ENCODE measurements at regions not wholly inside any gene's neighbourhood (a gene's known extent, or its start where the extent isn't known, plus 50 kb on each side); places are given as distances from the start of the nearest gene placed in this dataset.

DNA sequence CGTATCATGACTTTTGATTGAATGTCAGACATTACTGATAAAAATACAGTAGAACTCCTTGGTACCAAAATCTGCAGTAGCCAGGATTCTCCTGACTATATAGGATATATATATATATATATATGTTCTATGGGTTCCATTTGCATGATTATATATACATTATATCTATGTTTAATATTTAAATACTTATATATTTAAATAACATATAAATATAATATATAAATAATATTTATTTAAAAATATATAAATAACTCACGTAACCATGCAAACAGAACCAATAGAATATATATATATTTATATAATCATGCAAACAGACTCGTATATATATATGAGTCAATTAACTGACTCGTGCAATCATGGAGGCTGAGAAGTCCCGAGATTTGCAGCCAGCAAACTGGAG is 278.8 kb upstream of the PLXNA2 start:
- Histone ChIP-seq H3F3A (ENCODE audit: insufficient read depth, low read length) (no peaks in the 10 kb centered on the region), H3K79me2 (ENCODE audit: low read length) (no peaks in the 10 kb centered on the region), H3K9me3 (replicated peaks; ENCODE audit: insufficient read depth, low read length) (no peaks in the 10 kb centered on the region), H3K27me3 (replicated peaks; ENCODE audit: insufficient read depth, low read length) (no peaks in the 10 kb centered on the region), H2AFZ (ENCODE audit: low read length) (no peak overlapping the region), H3K36me3 (replicated peaks; ENCODE audit: insufficient read depth, low read length) (no peaks in the 10 kb centered on the region), H3K9me2 (replicated peaks; ENCODE audit: insufficient read depth, low read length) (no peaks in the 10 kb centered on the region), H3K27ac (ENCODE audit: low read length) (no peak overlapping the region), H3K4me1 (ENCODE audit: low read length) (no peaks in the 10 kb centered on the region), H4K20me1 (ENCODE audit: insufficient read depth, low read length) (no peaks in the 10 kb centered on the region), H3K9ac (ENCODE audit: low read length) (no peak overlapping the region), H3K4me2 (ENCODE audit: low read depth, low read length) (no peak overlapping the region), H3K4me3 (ENCODE audit: low read length) (no peak overlapping the region)
- TF ChIP-seq EZH2 (optimal IDR thresholded peaks at IDR 0.05; ENCODE audit: low read depth, low read length) (no peak), EZH2phosphoT487 (IDR thresholded peaks at IDR 0.05; ENCODE audit: low read length) (no peak)
- TF ChIP-seq, protein P1, sequence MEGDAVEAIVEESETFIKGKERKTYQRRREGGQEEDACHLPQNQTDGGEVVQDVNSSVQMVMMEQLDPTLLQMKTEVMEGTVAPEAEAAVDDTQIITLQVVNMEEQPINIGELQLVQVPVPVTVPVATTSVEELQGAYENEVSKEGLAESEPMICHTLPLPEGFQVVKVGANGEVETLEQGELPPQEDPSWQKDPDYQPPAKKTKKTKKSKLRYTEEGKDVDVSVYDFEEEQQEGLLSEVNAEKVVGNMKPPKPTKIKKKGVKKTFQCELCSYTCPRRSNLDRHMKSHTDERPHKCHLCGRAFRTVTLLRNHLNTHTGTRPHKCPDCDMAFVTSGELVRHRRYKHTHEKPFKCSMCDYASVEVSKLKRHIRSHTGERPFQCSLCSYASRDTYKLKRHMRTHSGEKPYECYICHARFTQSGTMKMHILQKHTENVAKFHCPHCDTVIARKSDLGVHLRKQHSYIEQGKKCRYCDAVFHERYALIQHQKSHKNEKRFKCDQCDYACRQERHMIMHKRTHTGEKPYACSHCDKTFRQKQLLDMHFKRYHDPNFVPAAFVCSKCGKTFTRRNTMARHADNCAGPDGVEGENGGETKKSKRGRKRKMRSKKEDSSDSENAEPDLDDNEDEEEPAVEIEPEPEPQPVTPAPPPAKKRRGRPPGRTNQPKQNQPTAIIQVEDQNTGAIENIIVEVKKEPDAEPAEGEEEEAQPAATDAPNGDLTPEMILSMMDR (IDR thresholded peaks at IDR 0.05; ENCODE audit: low read length): no peak
- DNase-seq: no peak

DNA sequence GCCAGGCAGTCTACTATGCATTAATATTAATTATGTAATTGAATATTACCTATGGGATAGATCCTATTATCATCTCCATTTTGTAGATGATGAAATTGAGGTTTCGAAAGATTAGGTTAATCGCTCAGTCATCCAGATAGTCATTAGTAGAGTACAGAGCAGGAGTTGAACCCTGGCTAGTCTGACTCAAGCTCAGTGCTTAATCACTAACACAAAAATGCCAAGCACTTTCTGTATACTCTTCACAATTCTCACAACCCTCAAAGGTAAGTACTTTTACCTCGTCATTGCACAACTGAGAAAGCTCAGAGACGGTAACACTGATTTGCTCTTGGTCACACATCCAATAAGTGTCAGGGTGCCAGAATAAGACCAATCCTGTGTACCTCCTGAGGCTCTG is 280.2 kb upstream of the PLXNA2 start:
- Histone ChIP-seq H3K4me2 (ENCODE audit: low read depth, low read length) (no peak overlapping the region), H3K36me3 (replicated peaks; ENCODE audit: insufficient read depth, low read length) (no peaks in the 10 kb centered on the region), H3K27me3 (replicated peaks; ENCODE audit: insufficient read depth, low read length) (no peaks in the 10 kb centered on the region), H4K20me1 (ENCODE audit: insufficient read depth, low read length) (no peaks in the 10 kb centered on the region), H3F3A (ENCODE audit: insufficient read depth, low read length) (no peaks in the 10 kb centered on the region), H3K4me3 (ENCODE audit: low read length) (no peak overlapping the region), H3K9me3 (replicated peaks; ENCODE audit: insufficient read depth, low read length) (no peaks in the 10 kb centered on the region), H3K27ac (ENCODE audit: low read length) (no peak overlapping the region), H3K9ac (ENCODE audit: low read length) (no peak overlapping the region), H2AFZ (ENCODE audit: low read length) (no peak overlapping the region), H3K4me1 (ENCODE audit: low read length) (no peaks in the 10 kb centered on the region), H3K9me2 (replicated peaks; ENCODE audit: insufficient read depth, low read length) (no peaks in the 10 kb centered on the region), H3K79me2 (ENCODE audit: low read length) (no peaks in the 10 kb centered on the region)
- TF ChIP-seq EZH2 (optimal IDR thresholded peaks at IDR 0.05; ENCODE audit: low read depth, low read length) (no peak), EZH2phosphoT487 (IDR thresholded peaks at IDR 0.05; ENCODE audit: low read length) (no peak)
- TF ChIP-seq, protein P1 (IDR thresholded peaks at IDR 0.05; ENCODE audit: low read length): no peak
- no peak for DNase-seq

DNA sequence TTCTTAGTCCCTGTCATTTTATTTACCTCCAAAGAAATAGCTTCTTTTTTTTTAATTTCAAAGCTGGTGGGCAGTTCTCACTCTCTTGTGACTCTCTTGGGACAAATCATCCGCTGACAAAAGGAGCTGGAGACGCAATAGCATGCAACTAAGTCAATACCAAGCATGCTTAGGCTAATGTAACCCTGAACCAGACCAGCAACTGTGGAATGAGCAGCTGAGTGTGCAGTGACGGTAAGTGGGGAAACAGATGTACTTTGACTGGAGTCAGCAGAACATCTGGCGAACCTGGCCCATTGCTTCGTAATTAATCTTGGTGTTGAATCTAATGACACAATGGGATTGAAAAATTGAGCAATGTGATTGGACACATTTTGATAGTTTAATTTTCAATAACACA is 280.7 kb upstream of the PLXNA2 start:
- Histone ChIP-seq H3K27ac (ENCODE audit: low read length) (no peak overlapping the region), H3K9ac (ENCODE audit: low read length) (no peak overlapping the region), H3K4me1 (ENCODE audit: low read length) (no peaks in the 10 kb centered on the region)

More for the DNA sequence above, 280.7 kb upstream of the PLXNA2 start:
- Histone ChIP-seq H4K20me1 (ENCODE audit: insufficient read depth, low read length) (no peaks in the 10 kb centered on the region), H3K27me3 (replicated peaks; ENCODE audit: insufficient read depth, low read length) (no peaks in the 10 kb centered on the region), H3K4me3 (ENCODE audit: low read length) (no peak overlapping the region), H2AFZ (ENCODE audit: low read length) (no peak overlapping the region), H3F3A (ENCODE audit: insufficient read depth, low read length) (no peaks in the 10 kb centered on the region), H3K36me3 (replicated peaks; ENCODE audit: insufficient read depth, low read length) (no peaks in the 10 kb centered on the region), H3K9me3 (replicated peaks; ENCODE audit: insufficient read depth, low read length) (no peaks in the 10 kb centered on the region), H3K9me2 (replicated peaks; ENCODE audit: insufficient read depth, low read length) (no peaks in the 10 kb centered on the region), H3K4me2 (ENCODE audit: low read depth, low read length) (no peak overlapping the region), H3K79me2 (ENCODE audit: low read length) (no peaks in the 10 kb centered on the region)
- no peak for TF ChIP-seq EZH2 (optimal IDR thresholded peaks at IDR 0.05; ENCODE audit: low read depth, low read length)
- TF ChIP-seq, protein P1 (IDR thresholded peaks at IDR 0.05; ENCODE audit: low read length): no peak
- TF ChIP-seq EZH2phosphoT487 (IDR thresholded peaks at IDR 0.05; ENCODE audit: low read length): no peak
- no peak for DNase-seq

Data from MM.1S (cell line).